GM19238 (cell line): ENCODE measurements at regions not wholly inside any gene's neighbourhood (a gene's known extent, or its start where the extent isn't known, plus 50 kb on each side); places are given as distances from the start of the nearest gene placed in this dataset.
"Not testable (repeated sequence)": the region's sequence is repeated elsewhere in the genome, so short reads cannot be mapped to it uniquely, and the experiment has no call there.

Experiments used
- DNase-seq: peaks from one replicate; pipeline ENCODE4 v3.0.0; 2011; ENCODE audit warnings: low spot score; ENCODE audit not compliant: insufficient read length

DNA sequence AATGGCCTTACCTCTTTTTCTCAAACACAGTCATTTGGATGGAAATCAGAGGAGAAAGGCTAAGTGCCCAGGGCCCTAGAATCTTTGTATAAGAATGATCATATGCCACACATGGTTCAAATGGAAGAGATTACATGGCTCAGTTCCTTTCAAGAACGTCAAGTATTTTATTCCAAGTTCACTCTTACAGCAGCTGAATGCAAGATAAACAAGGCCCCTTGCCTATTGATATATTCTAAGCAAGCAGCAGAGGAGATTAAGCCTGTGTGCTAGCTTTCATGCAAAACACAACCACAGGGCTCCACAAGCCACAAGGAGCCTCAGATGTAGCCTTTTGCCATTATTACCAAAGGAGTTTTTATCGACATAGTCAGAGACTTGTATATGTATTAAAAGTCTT lies 55.3 kb upstream of the SLCO6A1 start:
- DNase-seq, result no peak

DNA sequence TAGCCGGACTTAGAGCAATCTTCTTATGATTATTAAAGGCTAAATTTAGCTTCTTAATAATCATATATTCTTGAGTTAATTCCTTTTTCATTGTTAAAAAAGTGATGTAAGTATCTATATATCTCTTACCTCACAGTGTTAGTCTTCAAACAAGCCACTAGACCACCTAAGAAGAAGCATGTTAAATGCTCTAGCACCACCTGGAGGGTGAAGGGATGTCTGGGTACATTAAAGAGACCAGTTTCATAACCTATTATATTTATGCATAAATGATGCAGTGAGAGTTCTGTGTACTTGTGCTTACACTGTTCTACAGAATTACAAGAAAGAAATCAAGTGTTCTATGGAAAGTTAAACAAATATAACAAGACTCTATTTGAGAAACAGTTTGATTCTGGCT lies 55.9 kb upstream of the SLCO6A1 start:
- DNase-seq, result no peak

DNA sequence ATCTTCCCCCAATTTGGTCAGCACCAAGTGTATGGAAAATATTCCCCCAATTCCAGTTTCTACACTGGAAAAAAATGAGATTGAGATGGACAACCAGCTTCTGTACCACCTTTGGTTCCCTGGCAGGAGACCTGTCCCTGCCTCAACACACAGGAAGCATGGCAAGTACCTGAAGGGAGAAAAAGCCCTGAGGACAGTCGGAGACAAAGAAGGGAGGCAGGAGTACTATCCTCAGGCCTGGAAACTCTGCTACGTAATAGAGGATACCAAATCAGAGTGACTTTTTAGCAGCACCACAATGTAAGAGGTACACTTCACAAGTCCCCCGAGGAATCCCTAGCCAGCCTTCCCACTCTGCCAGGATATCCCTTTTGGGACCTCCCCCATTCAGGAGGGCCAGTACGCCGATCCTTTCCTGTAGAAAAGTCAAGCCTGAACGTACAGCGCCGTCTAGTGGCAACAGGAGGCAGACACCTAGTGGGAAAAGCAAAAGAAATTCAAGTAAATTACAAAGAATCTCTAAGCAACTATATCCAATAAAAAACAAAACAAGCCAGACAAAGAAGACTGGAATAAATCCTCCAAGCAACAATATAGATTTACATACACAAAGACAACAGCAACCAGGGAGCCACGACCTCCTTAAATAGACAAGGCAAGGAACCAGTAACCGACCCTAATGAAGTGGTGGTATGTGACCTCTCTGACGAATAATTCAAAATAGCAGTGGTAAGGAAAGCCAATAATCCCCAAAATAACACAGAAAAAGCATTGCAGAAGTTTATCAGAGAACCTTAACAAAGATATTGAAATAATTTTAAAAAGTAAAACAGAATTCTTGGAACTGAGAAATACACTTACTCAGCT lies 63.3 kb upstream of the SLCO6A1 start:
- no peak for DNase-seq

DNA sequence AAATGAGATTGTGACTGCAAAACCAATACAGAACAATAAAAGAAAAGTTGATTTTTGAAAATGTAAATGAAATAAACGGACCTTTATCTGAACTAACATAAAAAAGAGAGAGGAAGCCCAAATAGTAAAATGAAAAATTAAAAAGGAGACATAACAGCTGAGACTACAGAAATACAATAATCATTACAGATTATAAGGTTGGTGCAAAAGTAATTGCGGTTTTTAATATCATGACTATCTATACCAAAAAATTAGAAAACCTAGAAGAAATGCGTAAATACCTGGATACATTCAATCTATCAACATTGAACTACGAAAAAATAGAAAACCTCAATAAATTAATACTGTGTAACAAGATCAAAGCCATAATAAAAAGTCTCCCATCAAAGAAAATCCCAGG lies 71.9 kb upstream of the SLCO6A1 start:
- no peak for DNase-seq

DNA sequence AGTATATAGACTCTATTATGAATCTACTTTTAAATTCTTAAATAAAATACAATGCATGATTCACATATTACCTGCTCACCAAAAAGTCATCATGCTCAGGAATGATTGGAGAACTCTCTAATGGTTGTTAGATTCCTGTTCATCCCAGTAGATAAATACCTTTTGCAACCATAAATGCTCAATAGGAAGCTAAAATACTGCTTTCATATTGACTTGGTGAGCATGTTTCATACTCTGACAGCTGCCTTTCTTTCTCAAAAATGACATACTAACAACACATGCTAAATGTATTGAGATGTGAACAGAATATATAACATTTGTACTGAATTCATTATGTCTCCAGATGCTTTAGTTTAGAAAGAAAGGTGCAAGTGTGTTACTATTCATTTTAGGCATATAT lies 79.6 kb upstream of the SLCO6A1 start:
- DNase-seq, result no peak

DNA sequence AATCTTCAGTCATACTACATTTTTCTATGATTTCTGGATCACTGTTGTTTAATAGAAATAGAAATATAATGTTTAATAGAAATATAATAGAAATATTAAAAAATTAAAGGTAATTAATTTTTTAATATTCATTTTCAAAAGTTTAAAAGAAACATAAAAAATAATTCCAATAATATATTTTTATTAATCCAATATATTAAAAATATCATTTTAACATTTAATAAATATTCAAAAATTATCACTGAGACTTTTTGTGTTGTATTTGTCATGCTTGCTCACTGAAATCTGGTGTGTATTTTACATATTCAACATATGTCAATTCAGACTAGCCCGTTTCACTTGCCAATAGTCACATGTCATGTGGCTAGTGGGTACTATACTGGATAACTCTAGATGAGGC lies 80.6 kb upstream of the SLCO6A1 start:
- DNase-seq, result no peak

DNA sequence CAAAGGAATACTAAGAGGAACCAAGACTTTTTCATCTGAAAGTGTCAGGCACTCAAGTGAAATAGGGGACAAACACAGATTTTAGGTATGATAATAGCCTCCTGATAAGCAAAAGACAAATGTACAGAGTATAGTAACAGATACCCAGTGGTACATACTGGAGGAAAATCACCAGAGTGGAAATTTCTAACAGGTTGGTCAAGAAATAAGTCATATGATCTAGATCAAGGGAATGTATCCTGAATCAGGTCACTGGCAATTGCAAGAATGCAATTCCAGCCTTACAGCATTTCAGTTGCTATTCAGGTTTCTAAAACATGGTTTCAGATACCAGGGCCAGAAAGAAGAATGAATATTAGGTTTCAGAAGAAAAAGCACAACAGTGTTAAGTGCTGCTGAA lies 82.2 kb upstream of the SLCO6A1 start:
- DNase-seq, result no peak

DNA sequence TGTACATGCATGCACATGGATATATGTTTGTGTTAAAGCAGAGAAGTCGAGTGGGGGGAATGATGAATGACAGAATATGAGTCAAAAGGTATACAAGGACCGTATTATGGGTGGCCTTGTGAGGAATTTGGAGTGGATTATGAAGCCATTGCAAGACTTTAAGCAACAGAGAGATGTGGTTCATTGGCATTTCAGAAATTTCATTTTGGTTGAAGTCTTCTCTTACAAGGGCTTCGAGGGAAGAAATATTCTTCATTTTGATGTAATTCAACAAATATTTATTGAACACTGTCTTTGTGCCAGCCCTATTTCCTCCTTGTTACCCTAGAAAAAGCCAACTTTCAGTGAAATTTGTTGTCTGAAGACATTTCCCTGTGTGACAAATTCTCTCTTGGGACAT lies 83.9 kb upstream of the SLCO6A1 start:
- DNase-seq, result no peak

DNA sequence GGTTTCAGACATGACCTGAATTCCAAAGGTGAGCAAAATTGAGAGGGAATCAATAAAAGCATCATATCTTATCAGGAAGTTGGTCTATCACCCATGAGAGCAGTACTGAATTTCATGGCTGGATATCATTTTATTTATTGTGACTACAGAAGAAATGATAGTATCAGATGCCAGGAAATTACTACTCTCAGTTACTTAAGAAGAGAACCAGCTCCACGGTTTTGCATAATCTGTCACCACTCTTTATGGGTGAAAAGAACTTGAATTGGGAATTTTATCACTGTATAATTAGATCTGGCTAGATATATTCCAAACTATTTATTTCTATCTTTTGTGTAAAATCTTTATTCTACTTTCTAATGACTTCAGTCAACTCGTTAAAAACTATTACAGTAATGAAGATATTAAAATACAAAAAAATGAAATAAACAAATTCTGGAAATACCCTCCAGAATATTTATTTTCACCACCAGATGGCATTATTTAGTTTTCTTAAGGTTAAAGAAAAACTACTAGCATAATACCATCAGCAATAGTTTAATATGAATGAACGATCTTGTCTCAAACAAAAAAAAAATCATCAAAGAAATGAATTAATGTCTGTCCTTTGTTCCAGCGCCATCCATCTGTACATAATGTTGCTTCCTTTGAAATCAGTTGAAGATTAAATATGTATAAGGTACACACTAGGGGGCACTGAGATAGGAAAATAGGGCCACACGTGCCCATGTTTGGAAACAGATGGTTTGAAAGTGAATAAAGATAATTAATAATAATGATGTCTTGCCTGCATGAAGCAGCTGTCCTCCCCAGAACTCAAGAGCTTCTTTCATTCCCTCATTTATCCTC lies 84.7 kb upstream of the SLCO6A1 start:
- DNase-seq, result no peak

DNA sequence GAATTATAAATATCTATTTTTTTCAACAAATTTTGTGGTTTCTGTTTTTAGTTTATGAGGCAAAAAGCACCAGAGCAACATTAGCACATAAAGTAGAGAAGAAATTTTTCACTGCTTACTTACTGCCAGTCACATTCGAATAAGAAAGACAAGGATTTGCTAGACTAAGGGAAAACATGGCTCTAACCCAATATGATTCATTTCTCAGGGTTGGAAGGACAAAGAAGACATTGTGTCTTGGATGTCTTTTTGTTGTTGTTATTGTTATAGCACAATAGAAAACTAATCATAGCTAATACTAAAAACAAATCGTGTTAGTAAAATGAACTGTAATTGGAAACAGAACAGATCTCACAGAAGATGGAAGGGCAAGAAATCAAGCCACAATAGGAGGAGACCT lies 90.9 kb upstream of the SLCO6A1 start:
- no peak for DNase-seq

DNA sequence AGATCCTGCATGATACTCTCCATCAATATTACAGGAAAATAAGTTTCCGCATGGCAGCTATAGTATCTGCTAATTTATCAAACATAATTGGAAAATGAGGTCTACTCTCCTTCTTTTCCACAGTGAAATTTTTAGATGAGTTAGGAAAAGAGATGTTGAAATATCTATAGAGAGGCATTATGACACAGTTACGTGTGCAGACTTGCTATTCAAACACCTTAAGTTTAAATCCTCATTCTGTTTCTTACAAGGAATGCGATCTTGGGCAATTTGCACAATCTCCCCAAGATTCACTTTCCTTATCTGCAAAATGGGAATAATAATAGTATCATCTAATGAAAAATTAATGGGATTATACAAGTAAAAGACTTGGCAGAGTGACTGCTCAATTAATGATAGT lies 91.7 kb upstream of the SLCO6A1 start:
- DNase-seq, result no peak

DNA sequence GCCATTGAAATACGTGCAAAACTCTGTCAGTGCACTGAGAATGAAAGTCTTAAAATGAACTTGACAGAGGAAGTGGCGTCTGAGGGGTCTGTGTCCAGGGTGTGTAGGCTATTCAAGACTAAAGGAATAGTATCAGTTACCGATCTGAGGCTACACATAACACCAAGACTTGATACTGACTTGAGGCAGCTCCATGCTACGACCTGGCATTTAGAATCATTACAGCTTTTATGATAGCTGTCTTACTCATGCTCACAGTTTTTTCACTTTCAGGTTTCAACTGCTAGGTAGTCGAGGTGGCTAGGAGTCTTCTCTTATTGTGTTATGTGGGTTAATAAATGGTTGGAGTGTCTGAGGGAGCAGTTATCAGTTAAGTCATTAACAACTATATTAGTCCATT lies 92.8 kb upstream of the SLCO6A1 start:
- DNase-seq, result no peak

DNA sequence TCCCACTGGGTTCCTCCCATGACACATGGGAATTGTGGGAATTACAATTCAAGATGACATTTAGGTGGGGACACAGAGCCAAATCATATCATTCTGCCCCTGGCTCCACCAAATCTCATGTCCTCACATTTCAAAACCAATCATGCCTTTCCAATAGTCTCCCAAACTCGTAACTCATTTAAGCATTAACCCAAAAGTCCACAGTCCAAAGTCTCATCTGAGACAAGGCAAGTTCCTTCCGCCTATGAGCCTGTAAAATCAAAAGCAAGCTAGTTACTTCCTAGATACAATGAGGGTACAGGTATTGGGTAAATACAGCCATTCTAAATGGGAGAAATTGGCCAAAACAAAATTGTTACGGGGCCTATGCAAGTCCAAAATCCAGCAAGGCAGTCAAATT lies 93.8 kb upstream of the SLCO6A1 start:
- DNase-seq, result not testable (repeated sequence)

DNA sequence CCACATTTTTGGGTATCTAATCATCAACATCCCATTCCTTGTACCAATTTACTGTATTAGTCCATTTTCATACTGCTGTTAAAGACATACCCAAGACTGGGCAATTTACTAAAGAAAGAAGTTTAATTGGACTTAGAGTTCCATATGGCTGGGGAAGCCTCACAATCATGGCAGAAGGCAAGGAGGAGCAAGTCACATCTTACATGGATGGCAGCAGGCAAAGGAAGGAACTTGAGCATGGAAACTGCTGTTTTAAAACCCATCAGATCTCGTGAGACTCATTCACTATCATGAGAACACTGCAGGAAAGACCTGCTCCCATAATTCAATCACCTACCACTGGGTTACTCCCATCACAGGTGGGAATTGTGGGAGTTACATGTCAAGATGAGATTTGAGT lies 95.4 kb upstream of the SLCO6A1 start:
- no peak for DNase-seq

DNA sequence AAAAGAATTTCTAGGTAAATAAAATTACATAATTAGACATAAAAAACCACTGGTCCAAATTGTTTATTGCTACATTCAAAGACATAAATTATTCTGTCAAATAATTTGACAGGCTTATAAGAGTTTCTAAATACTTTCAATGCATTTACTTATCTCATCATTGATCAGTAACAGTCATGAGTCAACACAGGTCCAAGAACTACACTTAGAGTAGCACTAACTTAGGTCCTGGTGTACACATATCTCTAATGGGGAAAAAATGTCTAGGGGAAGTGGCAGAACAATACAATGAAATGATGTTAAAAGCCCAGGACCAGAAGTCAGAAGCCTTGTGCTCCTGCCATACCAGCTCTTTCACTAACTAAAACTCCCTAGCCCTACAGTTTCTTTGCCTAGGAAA lies 96.5 kb upstream of the SLCO6A1 start:
- DNase-seq, result no peak

DNA sequence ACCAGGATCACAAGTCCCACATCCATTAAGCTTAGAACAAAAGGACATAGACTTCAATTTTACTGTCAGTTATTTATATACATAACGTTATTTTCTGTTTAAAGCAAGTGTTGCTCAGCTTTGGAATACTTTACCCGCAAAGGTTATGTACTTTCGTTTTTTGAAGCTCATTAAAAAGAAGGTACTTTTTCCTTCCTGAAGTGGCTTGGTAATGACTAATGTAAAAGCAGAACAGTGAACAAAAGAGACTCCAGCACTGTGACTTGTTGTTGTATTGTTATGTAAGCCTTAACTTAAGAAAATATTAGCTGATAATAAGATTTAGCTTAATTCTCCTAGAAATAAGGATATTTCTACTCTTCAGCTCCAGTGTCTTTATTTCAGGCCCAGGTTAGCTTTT lies 97.3 kb upstream of the SLCO6A1 start:
- no peak for DNase-seq

DNA sequence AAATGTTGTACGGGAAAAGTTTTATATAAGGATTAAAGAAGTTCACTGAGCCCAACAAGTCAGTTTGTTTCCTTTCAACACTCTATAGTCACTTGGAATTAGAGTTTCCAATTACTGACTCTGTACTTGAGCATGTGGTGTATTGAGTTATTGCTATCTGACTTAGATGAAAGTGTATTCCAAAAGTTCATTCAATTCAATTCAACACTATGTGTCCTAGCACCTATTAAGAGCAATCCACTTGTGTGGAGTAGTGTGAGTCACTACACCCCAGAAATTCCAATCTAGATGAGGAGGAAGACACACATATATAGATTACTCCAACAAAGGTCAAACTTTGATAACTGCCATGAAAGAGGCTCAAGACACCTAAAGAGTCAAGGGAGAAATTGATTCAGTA lies 98.2 kb upstream of the SLCO6A1 start:
- DNase-seq, result no peak

DNA sequence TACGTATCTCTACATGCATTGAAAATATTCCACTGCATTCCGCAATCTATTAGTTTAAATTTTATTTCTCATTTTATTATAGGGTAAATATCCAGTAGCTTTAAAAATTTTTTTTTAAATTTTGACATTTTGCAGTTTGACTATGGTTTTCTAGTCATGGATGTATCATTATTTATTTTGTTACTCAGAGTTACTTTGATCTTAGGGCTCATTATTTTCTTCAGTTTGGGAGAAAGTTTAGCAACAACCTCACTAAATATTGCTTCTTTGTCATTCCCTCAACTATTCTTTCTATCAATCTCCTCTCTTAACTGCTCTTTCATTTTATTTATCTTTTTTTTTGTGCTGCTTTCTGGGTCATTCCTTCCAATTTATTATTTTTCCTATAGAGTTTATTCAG lies 100.5 kb upstream of the SLCO6A1 start:
- no peak for DNase-seq

DNA sequence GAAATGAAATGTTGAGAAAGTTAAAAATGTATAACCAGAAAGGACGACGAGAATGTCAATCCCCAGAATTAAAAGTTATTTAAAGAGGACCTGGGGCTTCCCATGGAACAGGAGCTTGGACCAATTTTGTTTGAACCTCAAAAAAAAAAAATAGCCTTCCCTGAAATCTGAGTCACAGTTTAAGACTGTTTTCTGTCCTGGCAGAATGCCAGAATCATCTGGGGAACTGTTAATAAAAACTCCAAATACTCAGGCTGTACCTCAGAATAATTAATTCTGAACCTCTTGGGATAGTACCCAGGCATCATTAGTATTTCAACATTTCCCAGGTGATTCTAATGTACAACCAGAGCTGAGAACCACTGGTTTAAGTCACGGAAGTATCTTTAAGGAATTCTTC lies 102.2 kb upstream of the SLCO6A1 start:
- DNase-seq, result no peak

DNA sequence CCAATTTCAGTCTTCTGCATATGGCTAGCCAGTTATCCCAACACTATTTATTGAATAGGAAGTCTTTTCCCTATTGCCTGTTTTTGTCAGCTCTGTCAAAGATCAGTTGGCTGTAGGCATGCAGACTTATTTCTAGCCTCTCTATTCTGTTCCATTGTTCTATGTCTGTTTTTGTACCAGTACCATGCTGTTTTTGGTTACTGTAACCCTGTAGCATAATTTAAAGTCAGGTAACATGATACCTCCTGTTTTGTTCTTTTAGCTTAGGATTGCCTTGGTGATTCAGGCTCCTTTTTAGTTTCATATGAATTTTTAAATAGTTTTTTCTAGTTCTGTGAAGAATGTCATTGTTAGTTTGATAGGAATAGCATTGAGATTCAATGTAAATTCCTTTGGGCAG lies 104.9 kb upstream of the SLCO6A1 start:
- DNase-seq, result no peak

DNA sequence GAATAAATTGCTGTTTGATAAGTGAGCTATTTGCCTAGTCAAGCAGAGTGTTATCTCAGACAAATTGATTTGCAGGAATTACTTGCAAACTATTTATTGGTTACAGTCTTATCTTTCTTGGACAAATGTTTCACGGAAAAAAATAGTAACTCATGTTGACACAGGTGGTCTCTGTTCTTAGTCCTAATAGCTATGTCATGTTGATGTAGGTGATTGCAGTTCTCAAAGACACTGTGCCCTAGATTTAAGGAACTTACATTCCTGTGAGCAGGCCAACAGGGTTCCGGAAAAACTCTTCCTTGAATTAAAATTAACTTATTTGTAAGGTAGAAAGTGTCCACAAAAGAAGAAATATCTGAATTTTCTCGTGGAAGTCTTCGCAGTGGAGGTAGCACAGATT lies 109.6 kb upstream of the SLCO6A1 start:
- DNase-seq, result no peak

DNA sequence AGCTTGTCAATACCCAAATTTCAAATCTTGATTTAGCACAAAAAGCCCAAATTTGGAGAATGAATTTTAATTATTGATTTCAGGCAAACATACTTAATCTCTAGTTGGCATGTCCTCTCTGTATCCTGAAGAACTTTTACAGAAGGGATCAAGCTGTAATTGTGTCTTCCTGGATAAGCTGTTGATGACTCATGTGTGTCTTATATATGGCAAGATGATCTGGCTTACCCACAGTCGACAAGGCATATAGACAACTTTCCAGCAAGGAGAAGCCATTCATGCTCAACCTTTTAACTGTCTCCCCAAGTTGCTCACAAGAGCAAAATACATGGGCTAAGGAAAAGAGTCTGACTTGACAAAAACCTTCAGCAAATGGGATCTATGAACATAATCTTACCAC lies 112.5 kb upstream of the SLCO6A1 start:
- DNase-seq, result no peak

DNA sequence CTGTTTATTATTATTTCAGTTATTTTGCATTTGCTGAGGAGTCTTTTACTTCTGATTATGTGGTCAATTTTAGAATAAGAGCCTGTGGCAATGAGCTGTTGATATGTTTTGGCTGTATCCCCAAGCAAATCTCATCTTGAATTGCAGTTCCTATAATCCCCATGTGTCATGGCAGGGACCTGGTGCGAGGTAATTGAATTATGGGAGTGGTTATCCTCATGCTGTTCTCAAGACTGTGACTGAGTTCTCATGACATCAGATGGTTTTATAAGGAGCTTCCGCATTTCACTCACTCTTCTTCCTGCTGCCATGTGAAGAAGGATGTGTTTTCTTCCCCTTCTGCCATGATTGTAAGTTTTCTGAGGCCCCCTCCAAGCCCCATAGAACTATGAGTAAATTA lies 114.9 kb upstream of the SLCO6A1 start:
- no peak for DNase-seq
